HEK293 (cell line): ENCODE measurements at regions not wholly inside any gene's neighbourhood (a gene's known extent, or its start where the extent isn't known, plus 50 kb on each side); places are given as distances from the start of the nearest gene placed in this dataset.

Source experiments
- CTCF ChIA-PET: fragments of 350-600 bp; formaldehyde crosslinking; extraction: SDS; loops from one replicate; lab custom pipeline; 2021; ENCODE audit warnings: antibody characterized with exemption; lab: Yijun Ruan, JAX
- POLR2A ChIA-PET: fragments of 300-600 bp; formaldehyde crosslinking; extraction: SDS; loops from one replicate; lab custom pipeline; 2020; ENCODE audit warnings: antibody characterized with exemption, inconsistent platforms; lab: Yijun Ruan, JAX
- H3K27ac ChIP-seq: fragments of 200-500 bp; sonication (Bioruptor generic); 2 replicates; pipeline ENCODE4 v1.5.1; 2014; ENCODE audit warnings: low read depth, low read length, control low read depth, inconsistent platforms; ENCODE audit errors: extremely low read depth
- H3K36me3 ChIP-seq, 2 experiments: fragments of 200-500 bp in 1 of 2; sonication (Bioruptor generic) in 1 of 2; 1 replicate in 1 of 2; 2 replicates in 1 of 2; pipeline ENCODE4 v1.5.1; 2014 to 2017; ENCODE audit warnings: inconsistent platforms in 2 of 2, low read length in 2 of 2; ENCODE audit not compliant: control insufficient read depth in 2 of 2, insufficient read depth in 1 of 2
- H3K4me1 ChIP-seq: fragments of 200-500 bp; sonication (Bioruptor generic); 2 replicates; pipeline ENCODE4 v1.5.1; 2014; ENCODE audit warnings: mild to moderate bottlenecking, low read length, inconsistent platforms; ENCODE audit not compliant: control insufficient read depth, insufficient read depth
- H3K4me3 ChIP-seq: 2 replicates; pipeline ENCODE4 v1.5.1; 2011; ENCODE audit warnings: low read depth, mild to moderate bottlenecking, control low read depth, low read length, moderate library complexity
- H3K9me3 ChIP-seq: fragments of 200-500 bp; sonication (Bioruptor generic); 2 replicates; pipeline ENCODE4 v1.5.1; 2014; ENCODE audit warnings: low read depth, low read length, inconsistent platforms; ENCODE audit not compliant: control insufficient read depth, insufficient read depth
- GLIS1 ChIP-seq: fragments of 450-650 bp; formaldehyde crosslinking; IDR thresholded peaks from 2 replicates; pipeline ENCODE4 v1.5.1; 2016; ENCODE audit warnings: missing biosample characterization, missing genetic modification characterization
- HIC1 ChIP-seq: fragments of 450-650 bp; formaldehyde crosslinking; IDR thresholded peaks from 2 replicates; pipeline ENCODE4 v1.5.1; 2016; ENCODE audit warnings: missing biosample characterization, missing genetic modification characterization
- KLF7 ChIP-seq: fragments of 450-650 bp; formaldehyde crosslinking; IDR thresholded peaks from 2 replicates; pipeline ENCODE4 v1.5.1; 2016; ENCODE audit warnings: missing biosample characterization, missing genetic modification characterization, borderline replicate concordance
- PATZ1 ChIP-seq: fragments of 450-650 bp; formaldehyde crosslinking; IDR thresholded peaks from 2 replicates; pipeline ENCODE4 v1.5.1; 2016; ENCODE audit warnings: missing biosample characterization, missing genetic modification characterization
- REST ChIP-seq: fragments of 450-650 bp; formaldehyde crosslinking; IDR thresholded peaks from 2 replicates; pipeline ENCODE4 v1.5.1; 2016; ENCODE audit warnings: missing biosample characterization, missing genetic modification characterization
- SCRT2 ChIP-seq: fragments of 450-650 bp; formaldehyde crosslinking; IDR thresholded peaks from 2 replicates; pipeline ENCODE4 v1.5.1; 2016; ENCODE audit warnings: missing biosample characterization, missing genetic modification characterization
- SP2 ChIP-seq: fragments of 450-650 bp; formaldehyde crosslinking; IDR thresholded peaks from 2 replicates; pipeline ENCODE4 v1.5.1; 2016; ENCODE audit warnings: missing biosample characterization, missing genetic modification characterization
- TCF7L2 ChIP-seq: IDR thresholded peaks from 2 replicates; pipeline ENCODE4 v1.6.1; 2011; ENCODE audit warnings: low read depth, mild to moderate bottlenecking, inconsistent platforms, low read length, moderate library complexity, borderline replicate concordance
- ZFP3 ChIP-seq: fragments of 450-650 bp; formaldehyde crosslinking; IDR thresholded peaks from 2 replicates; pipeline ENCODE4 v1.5.1; 2016; ENCODE audit warnings: low read depth, missing biosample characterization, missing genetic modification characterization
- ZNF132 ChIP-seq: fragments of 450-650 bp; formaldehyde crosslinking; IDR thresholded peaks from 2 replicates; pipeline ENCODE4 v1.5.1; 2017; ENCODE audit warnings: missing biosample characterization, missing genetic modification characterization, borderline replicate concordance
- ZNF2 ChIP-seq: fragments of 450-650 bp; formaldehyde crosslinking; IDR thresholded peaks from 2 replicates; pipeline ENCODE4 v1.5.1; 2016; ENCODE audit warnings: missing biosample characterization, missing genetic modification characterization
- ZNF302 ChIP-seq: fragments of 450-650 bp; formaldehyde crosslinking; IDR thresholded peaks from 2 replicates; pipeline ENCODE4 v1.5.1; 2016; ENCODE audit warnings: missing biosample characterization, missing genetic modification characterization, low read depth
- ZNF350 ChIP-seq: fragments of 450-650 bp; formaldehyde crosslinking; IDR thresholded peaks from 2 replicates; pipeline ENCODE4 v1.5.0; 2017; ENCODE audit warnings: missing biosample characterization, mild to moderate bottlenecking, missing genetic modification characterization
- ZNF404 ChIP-seq: fragments of 450-650 bp; formaldehyde crosslinking; IDR thresholded peaks from 2 replicates; pipeline ENCODE4 v1.5.1; 2017; ENCODE audit warnings: missing biosample characterization, missing genetic modification characterization
- ZNF561 ChIP-seq: fragments of 450-650 bp; IDR thresholded peaks from 2 replicates; pipeline ENCODE4 v1.5.1; 2018; ENCODE audit warnings: missing biosample characterization, missing genetic modification characterization, borderline replicate concordance
- ZNF658 ChIP-seq: fragments of 450-650 bp; formaldehyde crosslinking; IDR thresholded peaks from 2 replicates; pipeline ENCODE4; 2016; ENCODE audit warnings: missing biosample characterization, missing genetic modification characterization
- ZNF660 ChIP-seq: fragments of 450-650 bp; IDR thresholded peaks from 2 replicates; pipeline ENCODE4 v1.5.1; 2018; ENCODE audit warnings: missing biosample characterization, mild to moderate bottlenecking, missing genetic modification characterization
- ZNF707 ChIP-seq: fragments of 450-650 bp; formaldehyde crosslinking; IDR thresholded peaks from 2 replicates; pipeline ENCODE4 v1.5.1; 2016; ENCODE audit warnings: missing biosample characterization, missing genetic modification characterization
- ZNF76 ChIP-seq: fragments of 450-650 bp; formaldehyde crosslinking; IDR thresholded peaks from 2 replicates; pipeline ENCODE4; 2016; ENCODE audit warnings: low read depth, missing biosample characterization, missing genetic modification characterization, borderline replicate concordance
- ZNF785 ChIP-seq: fragments of 450-650 bp; formaldehyde crosslinking; IDR thresholded peaks from 2 replicates; pipeline ENCODE4 v1.5.1; 2016; ENCODE audit warnings: missing biosample characterization, missing genetic modification characterization

- H3K4me1 ChIP-seq = no peaks in the 10 kb centered on the region
- POLR2A ChIA-PET = no interaction called here
- CTCF ChIA-PET = interaction anchor here (0.6 to 0.7 kb wide), 3 partner anchors 88 to 326 kb away, joined by 3 to 5 read pairs (median 3); no protein-coding TSS in a partner anchor
- no peaks in the 10 kb centered on the region for H3K36me3 ChIP-seq
- H3K9me3 ChIP-seq = no peaks in the 10 kb centered on the region
- TF ChIP-seq GLIS1 (tag by site-specific recombination) = no peak
- no peak for TF ChIP-seq SP2 (tag by site-specific recombination)
- TF ChIP-seq ZNF2 = no peak
- TF ChIP-seq ZNF404 (tag by site-specific recombination) = no peak
- no peak for TF ChIP-seq PATZ1 (tag by site-specific recombination)
- TF ChIP-seq ZNF658 (tag by site-specific recombination) = no peak
- TF ChIP-seq REST (tag by site-specific recombination) = no peak
- TF ChIP-seq SCRT2 (tag by site-specific recombination) = no peak
- TF ChIP-seq ZNF302 (tag by site-specific recombination) = no peak
- no peak for TF ChIP-seq ZNF707 (tag by site-specific recombination)
- H3K27ac ChIP-seq = no peak overlapping the region
- no peak overlapping the region for H3K4me3 ChIP-seq
Observed at GRCh38 chr6:113755449-113756289, 101.5 kb upstream of the MARCKS start.

- TF ChIP-seq KLF7 (no peak), ZNF76 (tag by site-specific recombination) (no peak), ZNF660 (no peak), ZNF350 (no peak), HIC1 (tag by site-specific recombination) (no peak), ZNF132 (tag by site-specific recombination) (no peak), TCF7L2 (no peak), ZNF785 (tag by site-specific recombination) (no peak), ZNF2 (no peak), ZFP3 (tag by site-specific recombination) (no peak), ZNF561 (tag by site-specific recombination) (no peak)
- no peaks in the 10 kb centered on the region for H3K9me3 ChIP-seq
- H3K27ac ChIP-seq = no peak overlapping the region
- CTCF ChIA-PET = interaction anchor here (0.6 to 0.7 kb wide), 2 partner anchors 88 to 177 kb away, joined by 3 read pairs; no protein-coding TSS in a partner anchor
- no peaks in the 10 kb centered on the region for H3K4me1 ChIP-seq
- POLR2A ChIA-PET = interaction anchor here (0.6 kb wide), 1 partner anchor 105 kb away, joined by 3 read pairs; no protein-coding TSS in a partner anchor
- no peak overlapping the region for H3K4me3 ChIP-seq
- H3K36me3 ChIP-seq = no peaks in the 10 kb centered on the region
Observed at GRCh38 chr6:113756290-113756665, 100.9 kb upstream of the MARCKS start.
